GM23248 (cell line): ENCODE measurements at regions not wholly inside any gene's neighbourhood (a gene's known extent, or its start where the extent isn't known, plus 50 kb on each side); places are given as distances from the start of the nearest gene placed in this dataset.

Experiments
- DNase-seq: peaks from one replicate; pipeline ENCODE4 v3.0.0-alpha.2; 2015
- H2AFZ ChIP-seq: fragments of 200-600 bp; sonication (generic); 2 replicates; pipeline ENCODE4 v1.6.1; 2016; ENCODE audit warnings: antibody characterized with exemption
- H3F3A ChIP-seq: fragments of 200-600 bp; sonication (generic); 2 replicates; pipeline ENCODE4 v1.6.1; 2016; ENCODE audit warnings: mild to moderate bottlenecking, antibody characterized with exemption, mixed run types; ENCODE audit not compliant: insufficient read depth
- H3K27ac ChIP-seq: fragments of 200-600 bp; sonication (generic); 2 replicates; pipeline ENCODE4 v1.5.1; 2016; ENCODE audit warnings: mild to moderate bottlenecking
- H3K27me3 ChIP-seq: fragments of 200-600 bp; sonication (generic); replicated peaks from 2 replicates; pipeline ENCODE4 v1.6.1; 2016; ENCODE audit warnings: mild to moderate bottlenecking; ENCODE audit not compliant: insufficient read depth
- H3K36me3 ChIP-seq: fragments of 200-600 bp; sonication (generic); 2 replicates; pipeline ENCODE4 v1.6.1; 2016; ENCODE audit warnings: low read depth, mild to moderate bottlenecking
- H3K4me1 ChIP-seq: fragments of 200-600 bp; sonication (generic); 2 replicates; pipeline ENCODE4 v1.6.1; 2016; ENCODE audit warnings: mild to moderate bottlenecking; ENCODE audit not compliant: insufficient read depth
- H3K4me2 ChIP-seq: fragments of 200-600 bp; sonication (generic); one replicate; pipeline ENCODE4 v1.6.1; 2016; ENCODE audit warnings: mild to moderate bottlenecking; ENCODE audit not compliant: unreplicated experiment
- H3K4me3 ChIP-seq: fragments of 200-600 bp; sonication (generic); 2 replicates; pipeline ENCODE4 v1.5.1; 2016; ENCODE audit warnings: mild to moderate bottlenecking
- H3K79me2 ChIP-seq: fragments of 200-600 bp; sonication (generic); 2 replicates; pipeline ENCODE4 v1.6.1; 2016; ENCODE audit warnings: mild to moderate bottlenecking; ENCODE audit not compliant: insufficient read depth
- H3K9ac ChIP-seq: fragments of 200-600 bp; sonication (generic); 2 replicates; pipeline ENCODE4 v1.6.1; 2016; ENCODE audit warnings: mild to moderate bottlenecking
- H3K9me2 ChIP-seq: fragments of 200-600 bp; sonication (generic); 2 replicates; pipeline ENCODE4 v1.6.1; 2016; ENCODE audit warnings: mixed run types, mild to moderate bottlenecking, moderate library complexity; ENCODE audit not compliant: insufficient read depth
- H3K9me3 ChIP-seq: fragments of 200-600 bp; sonication (generic); one replicate; pipeline ENCODE4 v1.6.1; 2017; ENCODE audit warnings: low read depth
- H4K20me1 ChIP-seq: fragments of 200-600 bp; sonication (generic); 2 replicates; pipeline ENCODE4 v1.6.0; 2016; ENCODE audit not compliant: insufficient read depth
- EZH2 ChIP-seq: fragments of 200-600 bp; sonication (generic); IDR thresholded peaks from 2 replicates; pipeline ENCODE4 v1.6.1; 2018; ENCODE audit warnings: antibody characterized with exemption, mild to moderate bottlenecking; ENCODE audit not compliant: insufficient read depth, poor library complexity, severe bottlenecking
- EZH2phosphoT487 ChIP-seq: fragments of 200-600 bp; sonication (generic); IDR thresholded peaks from 2 replicates; pipeline ENCODE4 v1.6.1; 2018; ENCODE audit warnings: antibody characterized with exemption, moderate library complexity, mild to moderate bottlenecking, low read depth; ENCODE audit not compliant: insufficient read depth
- WGBS, 2 experiments: methylation state at CpG; one replicate each; pipeline ENCODE4 v1.1.6; 2015 to 2017; ENCODE audit warnings: low lambda C conversion rate in 2 of 2, low coverage in 1 of 2; ENCODE audit errors: missing lambda C conversion rate in 2 of 2; 5-methylcytosine and 5-hydroxymethylcytosine counted together
- in situ Hi-C: fragments of 300-500 bp; cut with MboI; formaldehyde crosslinking; loops from 2 replicates; pipeline ENCODE4 v1.15.0; 2020

DNA sequence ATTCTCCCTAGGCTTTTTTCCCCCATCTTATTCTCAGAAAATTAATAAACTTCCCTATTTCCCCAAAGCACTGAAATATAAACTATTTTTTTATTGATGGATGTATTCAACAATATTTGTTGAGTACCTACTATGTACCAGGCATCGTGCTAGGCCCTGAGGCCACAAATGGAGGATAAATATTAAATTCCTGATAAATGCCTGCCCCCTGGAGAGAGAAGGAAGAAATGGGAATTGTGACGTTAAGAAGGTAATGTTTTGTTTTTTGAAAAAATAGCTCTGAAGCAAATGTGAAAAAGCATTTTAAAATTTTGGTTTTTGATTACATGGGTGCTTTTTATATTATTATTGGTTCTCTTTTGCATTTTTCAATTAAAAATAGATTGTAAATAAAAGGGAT, 60.5 kb upstream of the DPT start:
- H3K36me3 ChIP-seq: no peaks in the 10 kb centered on the region
- H3K27ac ChIP-seq: no peak overlapping the region
- TF ChIP-seq EZH2phosphoT487 (no peak), EZH2 (no peak)
- no peak overlapping the region for H2AFZ ChIP-seq
- no peaks in the 10 kb centered on the region for H3K27me3 ChIP-seq
- no peaks in the 10 kb centered on the region; the same call in 1 of the 2 replicates for H3K4me1 ChIP-seq
- H3K9me3 ChIP-seq: no peaks in the 10 kb centered on the region
- 59 to 60% methylated on average over 2 of the region's 2 CpGs for WGBS, 2 experiments
- H3K9me2 ChIP-seq: no peaks in the 10 kb centered on the region
- no peak overlapping the region for H3K9ac ChIP-seq
- in situ Hi-C loops: no loop called here
- no peak overlapping the region for H3K4me3 ChIP-seq
- no peak for DNase-seq
- no peaks in the 10 kb centered on the region for H3K79me2 ChIP-seq
- H3F3A ChIP-seq: no peaks in the 10 kb centered on the region
- no peak overlapping the region for H3K4me2 ChIP-seq
- H4K20me1 ChIP-seq: no peaks in the 10 kb centered on the region

DNA sequence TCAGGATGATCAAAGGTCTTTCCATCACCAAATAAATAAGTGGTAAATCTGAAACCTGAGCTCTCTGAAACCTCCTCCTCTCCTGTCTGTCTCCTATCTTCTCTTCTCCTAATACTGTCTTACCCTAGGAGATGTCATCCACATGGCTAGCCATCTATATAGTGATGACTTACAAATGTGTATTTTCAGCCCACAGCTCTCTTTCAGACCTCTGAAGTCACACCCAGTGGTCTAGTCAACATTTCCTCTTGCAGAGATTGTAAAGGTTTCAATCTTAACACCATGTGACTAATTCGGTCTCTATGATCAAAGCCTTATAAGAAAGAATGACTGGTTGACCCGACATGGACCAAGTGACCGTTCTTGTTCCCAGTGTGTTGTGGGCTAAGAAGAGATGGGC, 63.1 kb upstream of the DPT start:
- no peak overlapping the region for H3K9ac ChIP-seq
- H4K20me1 ChIP-seq: no peaks in the 10 kb centered on the region
- no peaks in the 10 kb centered on the region for H3F3A ChIP-seq
- no peak overlapping the region for H3K27ac ChIP-seq
- no peak for DNase-seq
- 1 to 6% methylated on average over 3 of the region's 3 CpGs for WGBS, 2 experiments
- no peaks in the 10 kb centered on the region for H3K4me1 ChIP-seq
- no peak overlapping the region for H3K4me3 ChIP-seq
- no peaks in the 10 kb centered on the region for H3K9me3 ChIP-seq
- no peaks in the 10 kb centered on the region for H3K9me2 ChIP-seq
- H2AFZ ChIP-seq: no peak overlapping the region
- TF ChIP-seq EZH2phosphoT487 (no peak), EZH2 (no peak)
- in situ Hi-C loops: no loop called here
- H3K79me2 ChIP-seq: no peaks in the 10 kb centered on the region
- H3K27me3 ChIP-seq: no peaks in the 10 kb centered on the region
- no peaks in the 10 kb centered on the region for H3K36me3 ChIP-seq
- no peak overlapping the region for H3K4me2 ChIP-seq

GRCh38 chr1:168792592-168793125, 63.7 kb upstream of the DPT start:
- Histone ChIP-seq H3K9me3 (no peaks in the 10 kb centered on the region), H3K4me1 (no peaks in the 10 kb centered on the region), H3K4me2 (no peak overlapping the region), H3K9me2 (no peaks in the 10 kb centered on the region), H3K36me3 (no peaks in the 10 kb centered on the region), H3K27me3 (no peaks in the 10 kb centered on the region), H2AFZ (no peak overlapping the region), H3K27ac (no peak overlapping the region), H3K79me2 (no peaks in the 10 kb centered on the region), H3K4me3 (no peak overlapping the region), H3F3A (no peaks in the 10 kb centered on the region), H3K9ac (no peak overlapping the region), H4K20me1 (no peaks in the 10 kb centered on the region)
- 9 to 10% methylated on average over 2 of the region's 2 CpGs for WGBS, 2 experiments
- in situ Hi-C loops: no loop called here
- TF ChIP-seq EZH2 (no peak), EZH2phosphoT487 (no peak)
- DNase-seq: no peak

DNA sequence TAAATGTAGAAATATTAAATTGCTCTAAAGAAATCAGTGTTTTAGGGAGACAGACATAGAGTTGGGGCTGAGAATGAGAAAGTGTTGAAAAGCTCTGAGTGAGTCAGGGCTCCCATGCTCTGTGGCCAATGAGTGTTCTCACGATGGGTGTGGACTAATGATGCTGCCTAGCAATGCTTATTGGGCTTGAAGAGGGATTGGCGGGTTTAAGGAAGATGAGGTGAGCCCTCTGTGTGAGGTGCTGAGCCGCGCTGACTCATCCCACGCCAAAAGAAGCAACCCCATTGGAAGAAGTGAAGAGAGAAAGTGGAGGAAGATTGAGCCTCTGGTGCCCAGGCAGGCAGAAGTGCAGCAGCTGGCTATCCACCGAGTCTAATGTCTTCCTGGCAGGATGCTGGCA, 65.1 kb upstream of the DPT start:
- Histone ChIP-seq H3K79me2 (no peaks in the 10 kb centered on the region), H4K20me1 (no peaks in the 10 kb centered on the region), H3F3A (no peaks in the 10 kb centered on the region), H3K27ac (no peak overlapping the region), H3K4me2 (no peak overlapping the region), H3K27me3 (no peaks in the 10 kb centered on the region), H3K9me2 (no peaks in the 10 kb centered on the region), H2AFZ (no peak overlapping the region), H3K36me3 (no peaks in the 10 kb centered on the region), H3K4me3 (no peak overlapping the region), H3K4me1 (no peaks in the 10 kb centered on the region), H3K9me3 (no peaks in the 10 kb centered on the region), H3K9ac (no peak overlapping the region)
- no peak for DNase-seq
- TF ChIP-seq EZH2phosphoT487: no peak
- TF ChIP-seq EZH2: no peak
- 69% methylated on average over 6 of the region's 6 CpGs for WGBS, 2 experiments
- in situ Hi-C loops: no loop called here

DNA sequence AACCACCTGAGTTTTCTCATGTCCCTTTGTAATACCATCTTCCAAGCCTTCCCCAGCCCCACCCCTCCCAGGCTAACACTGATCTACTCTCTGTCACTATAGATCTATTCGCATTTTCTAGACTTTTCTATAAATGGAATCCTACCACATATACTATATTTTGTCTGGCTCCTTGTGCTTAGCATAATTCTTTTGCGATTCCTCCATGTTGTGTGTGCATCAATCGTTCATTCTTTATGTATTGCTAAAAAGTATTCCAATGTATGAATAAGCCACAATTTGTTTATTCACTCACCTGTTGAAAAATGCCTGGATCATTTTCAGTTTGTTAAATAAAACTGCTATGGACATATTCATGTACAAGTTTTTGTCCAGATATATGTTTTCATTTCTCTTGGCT, 66.7 kb upstream of the DPT start:
- Histone ChIP-seq H3K79me2 (no peaks in the 10 kb centered on the region), H3K27ac (no peak overlapping the region), H3K9ac (no peak overlapping the region), H3K4me2 (no peak overlapping the region), H3K9me2 (no peaks in the 10 kb centered on the region), H3K4me1 (no peaks in the 10 kb centered on the region), H3F3A (no peaks in the 10 kb centered on the region), H3K36me3 (no peaks in the 10 kb centered on the region), H3K27me3 (no peaks in the 10 kb centered on the region), H3K4me3 (no peak overlapping the region), H2AFZ (no peak overlapping the region), H3K9me3 (no peaks in the 10 kb centered on the region), H4K20me1 (no peaks in the 10 kb centered on the region)
- TF ChIP-seq EZH2: no peak
- in situ Hi-C loops: no loop called here
- WGBS, 2 experiments: 54 to 64% methylated on average over 3 of the region's 3 CpGs
- DNase-seq: no peak
